ENCODE measurements at regions not wholly inside any gene's neighbourhood (a gene's known extent, or its start where the extent isn't known, plus 50 kb on each side); places are given as distances from the start of the nearest gene placed in this dataset.

DNA sequence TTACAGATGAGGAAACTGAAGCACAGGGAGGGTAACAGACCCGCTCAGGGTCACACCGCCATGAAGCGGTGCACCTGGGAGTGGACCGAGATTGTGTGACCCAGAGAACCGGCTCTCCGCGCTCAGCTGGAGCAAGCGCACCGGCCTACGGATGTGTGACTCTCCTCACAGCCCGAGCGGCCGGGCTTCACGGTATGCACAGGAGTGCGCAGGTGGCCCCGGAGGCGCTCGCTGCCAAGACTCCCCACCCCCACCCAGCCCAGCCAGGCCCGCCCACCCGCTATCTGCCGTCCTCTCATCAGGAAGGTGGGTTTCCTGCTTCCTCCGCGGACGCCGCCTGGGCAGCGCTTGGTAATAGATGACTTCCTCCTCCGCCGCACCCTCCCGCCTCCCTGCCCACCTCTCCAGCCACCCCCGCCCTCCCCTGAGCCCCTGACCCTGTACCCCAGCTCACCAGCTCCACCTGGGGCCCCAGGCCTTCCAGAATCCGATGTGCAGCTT is 110.7 kb downstream of the NCOR2 start:
- no peak overlapping the region for H3K56ac ChIP-seq (ENCODE audit: insufficient read length, low read depth, low read length)
- H3K9me3 ChIP-seq (ENCODE audit: control insufficient read depth, low read depth, low read length) = no peaks in the 10 kb centered on the region
- no peaks in the 10 kb centered on the region for H3K79me2 ChIP-seq (ENCODE audit: insufficient read depth, low read length)
- H3K4ac ChIP-seq (ENCODE audit: low read depth, low read length) = no peak overlapping the region
- no peak overlapping the region for H2BK120ac ChIP-seq (ENCODE audit: low read depth, low read length, poor library complexity, severe bottlenecking)
- no peak overlapping the region for H2BK12ac ChIP-seq (ENCODE audit: insufficient read length, low read depth, low read length)
- no peak overlapping the region for H4K8ac ChIP-seq (replicated peaks; ENCODE audit: insufficient read length, low read depth, low read length)
- no CpG with 5 or more reads among the region's 31 CpGs for WGBS (ENCODE audit: extremely low coverage, insufficient read length, low lambda C conversion rate)
- no peak overlapping the region for H2BK5ac ChIP-seq (ENCODE audit: insufficient read length, low read length)
- TF ChIP-seq, protein P1, sequence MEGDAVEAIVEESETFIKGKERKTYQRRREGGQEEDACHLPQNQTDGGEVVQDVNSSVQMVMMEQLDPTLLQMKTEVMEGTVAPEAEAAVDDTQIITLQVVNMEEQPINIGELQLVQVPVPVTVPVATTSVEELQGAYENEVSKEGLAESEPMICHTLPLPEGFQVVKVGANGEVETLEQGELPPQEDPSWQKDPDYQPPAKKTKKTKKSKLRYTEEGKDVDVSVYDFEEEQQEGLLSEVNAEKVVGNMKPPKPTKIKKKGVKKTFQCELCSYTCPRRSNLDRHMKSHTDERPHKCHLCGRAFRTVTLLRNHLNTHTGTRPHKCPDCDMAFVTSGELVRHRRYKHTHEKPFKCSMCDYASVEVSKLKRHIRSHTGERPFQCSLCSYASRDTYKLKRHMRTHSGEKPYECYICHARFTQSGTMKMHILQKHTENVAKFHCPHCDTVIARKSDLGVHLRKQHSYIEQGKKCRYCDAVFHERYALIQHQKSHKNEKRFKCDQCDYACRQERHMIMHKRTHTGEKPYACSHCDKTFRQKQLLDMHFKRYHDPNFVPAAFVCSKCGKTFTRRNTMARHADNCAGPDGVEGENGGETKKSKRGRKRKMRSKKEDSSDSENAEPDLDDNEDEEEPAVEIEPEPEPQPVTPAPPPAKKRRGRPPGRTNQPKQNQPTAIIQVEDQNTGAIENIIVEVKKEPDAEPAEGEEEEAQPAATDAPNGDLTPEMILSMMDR (conservative IDR thresholded peaks at IDR 0.05) = no peak
- no peak overlapping the region for H4K91ac ChIP-seq (ENCODE audit: insufficient read length, low read depth, low read length)
- H2AK5ac ChIP-seq (ENCODE audit: insufficient read length, low read length) = no peak overlapping the region
- peaks cover 3% of the 10 kb centered on the region for H4K20me1 ChIP-seq (ENCODE audit: control insufficient read depth, insufficient read depth, insufficient read length)
- H3K18ac ChIP-seq (ENCODE audit: insufficient read length, low read depth, low read length) = no peak overlapping the region
- no peaks in the 10 kb centered on the region for H3K23me2 ChIP-seq (ENCODE audit: insufficient read length, low read depth, low read length, poor library complexity, severe bottlenecking)
- H3T11ph ChIP-seq (ENCODE audit: low read length) = no peak overlapping the region
- no peaks in the 10 kb centered on the region for H3K4me1 ChIP-seq (ENCODE audit: insufficient read depth, low read length)
- no peak overlapping the region for H2BK15ac ChIP-seq (ENCODE audit: low read depth, low read length)
- H3K4me2 ChIP-seq (ENCODE audit: insufficient read depth, insufficient read length, low read length) = no peak overlapping the region
- H3K14ac ChIP-seq (ENCODE audit: insufficient read depth, low read length) = no peak overlapping the region
- H3K79me1 ChIP-seq (ENCODE audit: insufficient read depth, low read depth, low read length, poor library complexity, severe bottlenecking) = no peaks in the 10 kb centered on the region
- H3K27me3 Mint-ChIP-seq (ENCODE audit: low read depth) = no peaks in the 10 kb centered on the region; the same call in 1 of the 2 replicates
- no peak for DNase-seq
- H3K27ac Mint-ChIP-seq = no peak overlapping the region
- no peak overlapping the region for H3K23ac ChIP-seq (ENCODE audit: insufficient read length, low read depth, low read length)
- no peaks in the 10 kb centered on the region for H3K27me3 ChIP-seq (ENCODE audit: insufficient read depth, low read length)
- no peak overlapping the region for H2BK20ac ChIP-seq (ENCODE audit: low read depth, low read length, poor library complexity, severe bottlenecking)
- H3K9me3 Mint-ChIP-seq = no peaks in the 10 kb centered on the region
- H3K4me3 Mint-ChIP-seq = no peak overlapping the region
- no peak overlapping the region for H3K9ac ChIP-seq (ENCODE audit: extremely low read depth, insufficient read length, low read length)
- H3K27ac ChIP-seq (ENCODE audit: insufficient read length, low read depth, low read length) = no peak overlapping the region
- no peak overlapping the region for H2AFZ ChIP-seq (ENCODE audit: low read length)
- H3K36me3 Mint-ChIP-seq (ENCODE audit: insufficient read depth in 1 of 3, low read depth in 3 of 3) = peaks cover 10 to 45% (median 35%) of the 10 kb centered on the region in 3 experiments; a peak in 6 of 7 replicates
- H4K5ac ChIP-seq (ENCODE audit: insufficient read length, low read depth, low read length) = no peak overlapping the region
- H3K4me1 Mint-ChIP-seq = peaks cover 9 to 29% of the 10 kb centered on the region in 2 experiments

Data from H9 (cell line).